Cardiac muscle cell (in vitro differentiated cells and primary cell): ENCODE measurements at regions not wholly inside any gene's neighbourhood (a gene's known extent, or its start where the extent isn't known, plus 50 kb on each side); places are given as distances from the start of the nearest gene placed in this dataset.

Experiments used
- DNase-seq, 2 donors: peaks; one replicate each; pipeline versions ENCODE4 v3.0.0 to v3.0.0-alpha.2; 2010 to 2017; ENCODE audit warnings: low read depth in 1 of 2, low spot score in 1 of 2
- H3K27ac ChIP-seq: fragments of 200-600 bp; sonication (generic); 2 replicates; pipeline ENCODE4 v1.5.1; 2016
- H3K27me3 ChIP-seq: fragments of 200-600 bp; sonication (generic); 2 replicates; pipeline ENCODE4 v1.6.0; 2016; ENCODE audit warnings: control low read depth
- H3K36me3 ChIP-seq: fragments of 200-600 bp; sonication (generic); 2 replicates; pipeline ENCODE4 v1.5.1; 2016; ENCODE audit warnings: control low read depth
- H3K4me1 ChIP-seq: fragments of 200-600 bp; sonication (generic); 2 replicates; pipeline ENCODE4 v1.8.1; 2017; ENCODE audit warnings: low read depth, mild to moderate bottlenecking, mixed run types
- H3K4me3 ChIP-seq: fragments of 200-600 bp; sonication (generic); 2 replicates; pipeline ENCODE4 v1.5.1; 2016; ENCODE audit warnings: mild to moderate bottlenecking
- H3K9me3 ChIP-seq: fragments of 200-600 bp; sonication (generic); 2 replicates; pipeline ENCODE4 v1.5.1; 2017; ENCODE audit warnings: low read depth, mild to moderate bottlenecking, control low read depth
- TF ChIP-seq, protein P1 (sequence below): IDR thresholded peaks from 2 replicates; pipeline ENCODE4 v1.5.1; 2012; ENCODE audit warnings: low read depth, mild to moderate bottlenecking, low read length

GRCh38 chr5:2036885-2037284 is 154.2 kb upstream of the IRX4 start:
- H3K27me3 ChIP-seq: peaks cover 29% of the 10 kb centered on the region

GRCh38 chr5:2032432-2032831 is 149.7 kb upstream of the IRX4 start:
- Histone ChIP-seq H3K4me1 (no peaks in the 10 kb centered on the region), H3K27ac (no peak overlapping the region), H3K9me3 (no peaks in the 10 kb centered on the region), H3K36me3 (no peaks in the 10 kb centered on the region), H3K27me3 (peaks cover 39% of the 10 kb centered on the region), H3K4me3 (no peak overlapping the region)
- DNase-seq: no peak
- TF ChIP-seq, protein P1, sequence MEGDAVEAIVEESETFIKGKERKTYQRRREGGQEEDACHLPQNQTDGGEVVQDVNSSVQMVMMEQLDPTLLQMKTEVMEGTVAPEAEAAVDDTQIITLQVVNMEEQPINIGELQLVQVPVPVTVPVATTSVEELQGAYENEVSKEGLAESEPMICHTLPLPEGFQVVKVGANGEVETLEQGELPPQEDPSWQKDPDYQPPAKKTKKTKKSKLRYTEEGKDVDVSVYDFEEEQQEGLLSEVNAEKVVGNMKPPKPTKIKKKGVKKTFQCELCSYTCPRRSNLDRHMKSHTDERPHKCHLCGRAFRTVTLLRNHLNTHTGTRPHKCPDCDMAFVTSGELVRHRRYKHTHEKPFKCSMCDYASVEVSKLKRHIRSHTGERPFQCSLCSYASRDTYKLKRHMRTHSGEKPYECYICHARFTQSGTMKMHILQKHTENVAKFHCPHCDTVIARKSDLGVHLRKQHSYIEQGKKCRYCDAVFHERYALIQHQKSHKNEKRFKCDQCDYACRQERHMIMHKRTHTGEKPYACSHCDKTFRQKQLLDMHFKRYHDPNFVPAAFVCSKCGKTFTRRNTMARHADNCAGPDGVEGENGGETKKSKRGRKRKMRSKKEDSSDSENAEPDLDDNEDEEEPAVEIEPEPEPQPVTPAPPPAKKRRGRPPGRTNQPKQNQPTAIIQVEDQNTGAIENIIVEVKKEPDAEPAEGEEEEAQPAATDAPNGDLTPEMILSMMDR: no peak

More at GRCh38 chr5:2036885-2037284, 154.2 kb upstream of the IRX4 start:
- TF ChIP-seq, protein P1: no peak
- no peak overlapping the region for H3K27ac ChIP-seq
- no peaks in the 10 kb centered on the region for H3K4me1 ChIP-seq
- no peak for DNase-seq
- H3K4me3 ChIP-seq: no peak overlapping the region
- H3K36me3 ChIP-seq: no peaks in the 10 kb centered on the region
- no peaks in the 10 kb centered on the region for H3K9me3 ChIP-seq

GRCh38 chr5:2031581-2031980 is 148.9 kb upstream of the IRX4 start:
- Histone ChIP-seq H3K36me3 (no peaks in the 10 kb centered on the region), H3K4me3 (no peak overlapping the region), H3K9me3 (no peaks in the 10 kb centered on the region), H3K27ac (no peak overlapping the region), H3K27me3 (peaks cover 36% of the 10 kb centered on the region), H3K4me1 (no peaks in the 10 kb centered on the region)
- TF ChIP-seq, protein P1: no peak
- no peak for DNase-seq

DNA sequence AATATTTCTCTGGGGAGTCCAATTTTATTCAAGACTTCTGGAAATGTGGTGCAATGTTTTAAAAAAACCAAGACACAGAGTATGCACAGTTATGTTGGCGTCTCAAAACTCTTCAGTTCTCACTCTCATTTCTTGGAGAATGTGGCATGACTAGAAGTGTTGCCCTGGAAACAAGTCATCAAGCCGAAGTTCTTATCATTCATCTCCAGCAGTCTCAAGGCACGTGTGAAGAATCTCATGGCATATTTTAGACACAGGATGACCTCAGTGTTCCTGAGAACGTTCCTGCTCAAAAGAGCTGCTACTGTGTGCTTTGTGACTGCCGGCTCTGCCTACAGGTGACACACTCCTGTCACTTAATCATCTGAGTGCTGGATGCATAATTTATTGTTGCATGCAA is 147.4 kb upstream of the IRX4 start:
- DNase-seq: no peak
- Histone ChIP-seq H3K9me3 (no peaks in the 10 kb centered on the region), H3K36me3 (no peaks in the 10 kb centered on the region), H3K4me3 (no peak overlapping the region), H3K27ac (no peak overlapping the region), H3K27me3 (peaks cover 22% of the 10 kb centered on the region), H3K4me1 (no peaks in the 10 kb centered on the region)
- TF ChIP-seq, protein P1: no peak

DNA sequence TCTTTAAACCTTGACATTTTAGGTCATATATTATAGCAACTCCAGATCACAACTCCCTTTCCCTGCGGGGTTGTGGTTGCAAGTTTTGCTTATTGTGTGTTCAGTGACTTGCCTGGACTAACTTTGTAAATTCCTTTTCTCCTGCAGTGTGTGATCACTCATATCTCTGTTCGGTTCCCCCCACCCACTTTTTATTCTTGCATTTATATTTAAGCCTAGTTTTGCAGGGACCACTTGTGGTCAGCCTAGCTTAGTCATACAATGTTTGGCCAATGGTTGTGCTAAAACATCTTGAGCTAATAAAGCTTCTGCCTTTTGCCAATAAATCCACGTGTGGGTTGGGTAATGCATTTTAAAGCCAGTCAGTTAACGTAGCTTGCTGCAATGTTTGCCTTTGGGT is 146.5 kb upstream of the IRX4 start:
- DNase-seq: no peak
- no peak overlapping the region for H3K4me3 ChIP-seq
- no peaks in the 10 kb centered on the region for H3K4me1 ChIP-seq
- H3K9me3 ChIP-seq: no peaks in the 10 kb centered on the region
- H3K36me3 ChIP-seq: no peaks in the 10 kb centered on the region
- no peak overlapping the region for H3K27ac ChIP-seq
- TF ChIP-seq, protein P1: no peak
- H3K27me3 ChIP-seq: peaks cover 13% of the 10 kb centered on the region

GRCh38 chr5:2027790-2028189 is 145.1 kb upstream of the IRX4 start:
- Histone ChIP-seq H3K4me3 (no peak overlapping the region), H3K9me3 (no peaks in the 10 kb centered on the region), H3K27me3 (peaks cover 18% of the 10 kb centered on the region), H3K4me1 (no peaks in the 10 kb centered on the region), H3K27ac (no peak overlapping the region), H3K36me3 (no peaks in the 10 kb centered on the region)
- DNase-seq: no peak
- TF ChIP-seq, protein P1: no peak
